ENCODE measurements at regions not wholly inside any gene's neighbourhood (a gene's known extent, or its start where the extent isn't known, plus 50 kb on each side); places are given as distances from the start of the nearest gene placed in this dataset.
A peak's percentile ranks its signal among the peaks of the same experiment; 100 is the strongest.
"Not testable (repeated sequence)": the region's sequence is repeated elsewhere in the genome, so short reads cannot be mapped to it uniquely, and the experiment has no call there.

DNA sequence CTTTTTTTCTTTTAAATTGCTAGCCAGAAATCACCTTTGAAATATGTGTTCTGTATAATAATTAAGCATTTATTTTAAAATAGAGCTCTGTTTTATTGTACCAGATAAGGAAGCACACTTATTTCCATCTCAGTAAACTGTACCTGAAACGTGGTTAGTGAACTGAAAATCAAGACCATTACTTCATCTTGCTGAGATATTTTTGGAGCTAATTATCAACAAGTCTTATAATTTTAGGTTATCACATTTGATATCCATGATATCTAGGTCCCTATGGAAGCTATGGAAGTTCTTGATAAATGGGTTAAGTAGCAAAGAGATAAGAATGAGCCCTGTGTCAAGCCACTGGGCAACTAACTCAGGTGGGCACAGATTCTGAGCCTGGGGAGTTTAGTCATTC lies 187.2 kb downstream of the NFKBIZ start:
- DNase-seq (ENCODE audit: low read depth): no peak

DNA sequence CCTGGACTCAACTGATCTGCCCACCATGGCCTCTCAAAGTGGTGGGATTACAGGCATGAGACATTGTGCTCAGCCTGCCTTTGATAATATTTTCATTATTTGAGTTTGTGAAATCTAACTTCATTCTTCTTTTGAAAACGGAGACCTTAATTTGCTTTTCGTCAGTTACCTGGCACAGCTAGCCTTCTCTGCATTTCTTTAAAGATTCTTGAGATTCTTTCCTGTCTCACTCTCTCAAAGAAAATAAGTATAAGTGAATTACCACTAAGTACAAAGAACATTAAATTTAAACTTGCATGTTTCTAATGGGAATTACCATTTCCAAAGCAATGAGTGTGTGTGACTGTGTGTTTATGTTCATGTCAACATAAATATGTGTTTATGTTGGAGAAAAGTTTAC lies 187.9 kb downstream of the NFKBIZ start:
- no peak for DNase-seq (ENCODE audit: low read depth)

DNA sequence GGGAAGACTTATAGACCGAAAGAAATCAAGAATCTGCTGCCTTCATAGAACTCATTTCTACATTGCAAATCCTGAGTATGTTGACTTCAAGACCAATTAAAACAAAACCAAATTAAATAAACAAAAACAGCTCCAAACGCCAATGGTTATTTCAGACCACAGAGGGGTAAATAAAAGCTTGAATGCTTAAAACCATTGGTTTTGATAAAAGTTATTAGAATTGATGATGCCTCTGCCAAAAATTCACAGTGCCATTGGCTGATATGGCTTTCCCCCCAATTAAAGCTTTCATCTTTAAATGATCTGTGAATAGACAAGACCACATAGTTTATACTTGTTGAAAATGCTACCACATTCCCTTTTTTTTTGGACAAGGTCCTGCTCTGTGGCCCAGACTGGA lies 188.5 kb downstream of the NFKBIZ start:
- DNase-seq (ENCODE audit: low read depth): no peak

DNA sequence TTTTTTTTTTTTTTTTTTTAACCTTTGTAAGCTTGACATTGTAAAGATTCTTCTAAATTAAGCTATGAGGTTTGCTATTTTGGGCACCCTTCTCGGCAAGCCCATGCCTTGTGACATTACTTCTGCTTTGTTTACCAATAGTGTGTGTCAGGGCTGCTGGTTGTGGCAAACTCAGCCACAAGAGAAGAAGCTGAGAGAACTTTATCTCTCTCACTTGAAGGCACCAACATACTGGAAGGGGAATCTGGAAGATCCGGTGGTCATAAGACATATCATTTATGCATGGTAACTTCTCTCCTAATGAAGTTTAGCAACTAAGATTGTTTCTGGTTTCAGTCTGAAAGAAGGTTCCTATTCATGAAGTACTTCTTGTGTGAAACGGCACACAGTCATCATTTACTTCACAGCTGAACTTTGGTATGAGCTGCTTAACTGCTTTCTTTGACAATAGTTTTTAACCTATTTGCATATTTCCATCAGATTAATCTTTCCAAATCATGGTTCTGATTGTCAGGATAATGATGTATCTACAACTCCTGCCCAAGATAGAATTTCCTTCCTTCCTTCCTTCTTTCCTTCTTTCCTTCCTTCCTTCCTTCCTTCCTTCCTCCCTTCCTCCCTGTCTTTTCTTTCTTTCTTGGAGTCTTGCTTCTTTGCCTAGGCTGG lies 189.3 kb downstream of the NFKBIZ start:
- DNase-seq (ENCODE audit: low read depth): no peak

DNA sequence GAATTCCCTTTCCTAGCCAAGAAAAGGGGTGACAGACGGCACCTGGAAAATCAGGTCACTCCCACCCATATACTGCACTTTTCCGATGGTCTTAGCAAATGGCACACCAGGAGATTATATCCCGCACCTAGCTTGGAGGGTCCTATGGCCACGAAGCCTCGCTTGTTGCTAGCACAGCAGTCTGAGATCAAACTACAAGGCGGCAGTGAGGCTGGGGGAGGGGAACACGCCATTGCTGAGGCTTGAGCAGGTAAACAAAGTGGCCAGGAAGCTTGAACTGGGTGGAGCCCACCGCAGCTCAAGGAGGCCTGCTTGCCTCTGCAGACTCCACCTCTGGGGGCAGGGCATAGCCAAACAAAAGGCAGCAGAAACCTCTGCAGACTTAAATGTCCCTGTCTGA lies 190.8 kb downstream of the NFKBIZ start:
- not testable (repeated sequence) for DNase-seq (ENCODE audit: low read depth)

DNA sequence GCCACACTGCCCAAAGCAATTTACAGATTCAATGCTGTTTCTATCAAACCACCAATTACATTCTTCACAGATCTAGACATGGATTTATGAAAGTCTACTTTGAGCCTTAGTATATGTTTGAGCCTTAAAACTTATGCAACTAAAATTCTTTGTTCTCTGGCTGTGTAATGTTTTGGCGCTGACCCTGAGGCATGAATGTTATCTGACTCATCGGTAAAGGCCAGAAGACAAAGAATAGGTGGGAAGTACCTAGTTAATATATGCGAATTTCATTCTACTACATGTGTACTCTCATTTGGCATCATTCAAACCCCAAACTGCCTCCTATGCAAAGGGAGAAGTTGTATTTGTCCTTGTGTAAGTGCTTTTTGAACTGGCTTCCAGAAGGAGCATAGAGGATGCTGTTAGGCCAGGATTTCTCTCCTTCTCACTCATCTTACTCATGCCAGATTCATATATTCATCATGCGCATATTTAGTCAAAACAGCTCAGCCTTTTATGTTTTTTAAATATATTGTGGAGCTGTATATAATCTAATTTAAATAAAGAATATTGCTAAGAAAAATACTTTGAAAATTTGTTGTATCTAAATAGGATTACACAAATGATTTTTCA lies 204.2 kb downstream of the NFKBIZ start:
- DNase-seq (ENCODE audit: low read depth): peak; percentile 16

DNA sequence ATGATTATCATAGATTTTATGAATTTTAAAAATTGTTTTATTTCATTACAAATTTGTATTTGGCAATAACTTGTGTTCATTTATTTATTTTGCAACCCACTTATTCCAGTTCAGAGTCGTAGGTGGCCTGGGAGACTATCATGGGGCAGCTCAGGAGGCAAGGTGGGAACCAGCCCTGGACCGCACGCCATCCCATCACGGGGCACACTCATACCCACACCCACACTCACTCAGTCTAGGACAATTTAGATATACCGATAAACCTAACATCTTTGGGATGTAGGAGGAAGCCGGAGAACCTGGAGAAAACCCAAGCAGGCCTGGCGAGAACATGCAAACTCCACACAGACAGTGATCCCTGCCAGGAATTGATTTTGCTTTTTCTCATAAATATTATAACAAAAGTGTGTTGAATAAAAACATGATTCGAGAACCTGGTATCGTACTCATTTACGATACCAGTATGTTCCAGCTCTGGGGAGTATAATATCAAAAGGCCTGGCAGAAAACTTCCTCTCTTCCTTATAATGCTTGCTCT lies 205.3 kb downstream of the NFKBIZ start:
- DNase-seq (ENCODE audit: low read depth): no peak

DNA sequence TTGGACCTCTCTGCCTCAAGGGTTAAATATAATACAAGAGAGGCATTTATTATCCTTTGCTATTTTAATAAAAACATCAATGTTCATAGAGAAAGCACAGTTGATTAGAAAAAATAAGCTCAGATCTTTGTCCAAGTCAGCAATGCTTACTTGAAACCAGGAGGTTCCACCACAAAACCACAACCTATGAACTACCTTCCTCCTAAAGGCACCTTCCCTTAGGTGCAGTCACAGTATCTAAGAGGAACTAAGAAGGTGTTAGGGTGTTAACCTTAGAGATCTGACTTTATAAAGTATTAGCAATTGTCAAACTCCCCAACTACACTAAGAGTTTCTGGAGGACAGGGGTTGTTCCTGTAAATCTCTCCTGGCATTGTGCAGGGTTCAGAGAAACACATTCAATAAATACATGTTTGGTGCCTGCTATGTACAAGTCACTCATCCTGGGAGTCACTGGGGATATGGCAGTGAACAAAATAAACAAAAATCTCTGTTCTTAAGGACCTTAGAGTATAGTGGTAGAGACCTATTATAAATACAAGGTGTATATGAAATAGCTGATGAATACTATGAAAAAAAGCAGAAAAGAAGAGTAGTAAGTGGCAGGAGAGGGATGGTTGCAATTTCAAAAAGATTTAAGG lies 208.6 kb downstream of the NFKBIZ start:
- no peak for DNase-seq (ENCODE audit: low read depth)

DNA sequence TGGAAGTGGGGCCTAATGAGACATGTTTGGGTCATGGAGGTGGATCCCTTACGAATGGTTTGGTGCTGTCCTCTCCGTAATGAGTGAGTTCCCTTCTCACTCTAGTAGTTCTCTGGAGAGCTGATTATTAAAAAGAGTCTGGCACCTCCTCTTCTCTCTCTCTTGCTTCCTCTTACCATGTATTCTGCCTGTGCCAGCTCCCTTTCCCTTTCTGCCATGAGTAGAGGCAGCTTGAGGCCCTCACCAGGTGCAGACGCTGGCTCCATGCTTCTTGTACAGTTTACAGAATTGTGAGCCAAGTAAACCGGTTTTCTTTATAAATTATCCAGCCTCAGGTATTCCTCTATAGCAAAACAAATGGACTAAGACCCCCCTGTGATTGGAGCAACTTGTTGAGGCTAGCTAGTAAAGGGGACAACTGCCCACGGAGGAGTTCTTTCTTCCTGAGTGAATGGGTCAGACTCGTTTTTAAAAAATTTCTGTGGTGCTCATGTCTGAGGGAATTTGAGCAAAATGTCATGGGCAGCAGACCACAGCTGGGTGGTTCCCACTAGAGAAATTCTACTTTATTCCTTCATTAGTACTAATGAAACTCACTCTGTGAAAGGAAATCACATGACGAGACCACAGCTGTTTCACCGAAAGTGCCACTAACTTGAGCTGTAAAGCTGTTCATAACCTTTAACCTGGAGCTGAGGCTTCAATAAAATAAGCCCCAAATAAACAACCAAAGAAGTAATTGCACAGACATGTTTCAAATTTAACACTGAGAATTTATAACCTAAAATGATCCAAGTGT lies 210.0 kb downstream of the NFKBIZ start:
- DNase-seq (ENCODE audit: low read depth): no peak

DNA sequence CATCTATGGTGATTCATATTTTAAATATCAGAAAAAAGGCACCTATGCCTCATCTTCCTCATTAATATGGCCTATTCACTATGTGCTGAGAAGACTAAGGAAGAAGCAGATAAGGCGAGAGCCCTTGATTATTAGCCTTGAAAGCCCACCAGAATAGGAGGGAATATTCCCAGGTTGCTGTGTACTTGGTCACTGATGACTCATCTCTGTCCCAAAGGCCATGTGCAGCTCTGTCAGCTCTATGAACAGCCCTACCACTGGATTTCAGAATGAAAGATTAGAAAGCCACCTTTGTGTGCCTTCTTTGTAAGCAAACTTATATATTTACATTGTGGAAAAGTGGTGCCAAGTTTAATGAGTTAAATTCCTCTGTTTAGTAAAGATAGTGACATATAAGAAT lies 211.5 kb downstream of the NFKBIZ start:
- no peak for DNase-seq (ENCODE audit: low read depth)

DNA sequence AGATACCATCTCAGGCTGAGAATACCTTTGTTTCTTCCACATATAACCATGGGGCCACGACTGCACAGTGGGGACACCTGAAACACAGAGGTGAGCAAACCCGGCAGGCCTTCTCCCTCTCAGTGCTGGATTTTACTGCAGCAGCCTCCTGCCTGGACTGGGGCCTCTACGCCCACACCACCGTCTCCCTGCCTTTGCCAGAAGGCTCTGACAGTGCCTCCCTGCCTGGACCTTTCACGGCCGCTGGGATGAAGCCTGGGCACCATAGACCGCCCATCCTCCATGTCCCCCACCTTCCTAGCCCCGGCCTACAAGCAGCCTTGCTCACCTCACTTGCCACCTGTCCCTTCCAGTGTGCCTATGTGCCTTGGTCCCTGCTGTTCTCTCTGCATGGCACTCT lies 214.3 kb downstream of the NFKBIZ start:
- DNase-seq (ENCODE audit: low read depth): no peak

DNA sequence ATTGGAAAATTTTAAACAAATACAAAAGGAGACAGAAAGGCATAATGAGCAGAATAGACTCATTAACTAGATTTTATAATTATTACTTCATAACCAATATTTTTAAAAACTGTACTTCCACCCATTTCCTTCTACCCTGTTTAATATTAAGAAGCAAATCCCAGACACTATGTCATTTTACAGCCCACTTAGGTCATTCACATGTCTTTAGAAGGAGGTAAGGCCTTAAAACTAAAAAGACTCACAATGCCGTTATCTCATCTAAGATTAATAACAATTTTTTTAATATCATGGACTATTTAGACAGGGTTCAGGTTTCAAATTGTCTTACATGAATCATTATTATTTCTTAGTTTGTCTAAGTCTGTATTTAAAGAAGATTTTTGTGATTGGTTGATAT lies 217.2 kb downstream of the NFKBIZ start:
- DNase-seq (ENCODE audit: low read depth): no peak

DNA sequence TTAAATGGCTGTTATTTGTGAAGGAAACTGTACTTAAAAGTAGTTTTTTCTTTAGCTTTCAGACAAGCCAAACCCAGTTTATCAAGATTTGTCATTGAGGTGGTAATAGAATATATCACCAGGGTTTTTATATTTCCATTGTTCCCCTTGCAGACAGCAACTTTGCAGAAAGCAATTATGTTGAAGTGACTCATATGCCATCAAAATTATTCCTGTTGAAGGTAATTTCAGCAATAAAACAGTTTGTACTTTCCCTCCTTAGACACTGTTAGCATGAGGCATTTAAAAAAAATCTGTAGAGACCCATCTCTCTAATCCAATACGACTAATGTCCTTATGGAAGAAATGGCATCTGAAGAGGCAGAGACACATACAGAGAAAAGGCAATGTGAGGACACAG lies 219.0 kb downstream of the NFKBIZ start:
- no peak for DNase-seq (ENCODE audit: low read depth)

DNA sequence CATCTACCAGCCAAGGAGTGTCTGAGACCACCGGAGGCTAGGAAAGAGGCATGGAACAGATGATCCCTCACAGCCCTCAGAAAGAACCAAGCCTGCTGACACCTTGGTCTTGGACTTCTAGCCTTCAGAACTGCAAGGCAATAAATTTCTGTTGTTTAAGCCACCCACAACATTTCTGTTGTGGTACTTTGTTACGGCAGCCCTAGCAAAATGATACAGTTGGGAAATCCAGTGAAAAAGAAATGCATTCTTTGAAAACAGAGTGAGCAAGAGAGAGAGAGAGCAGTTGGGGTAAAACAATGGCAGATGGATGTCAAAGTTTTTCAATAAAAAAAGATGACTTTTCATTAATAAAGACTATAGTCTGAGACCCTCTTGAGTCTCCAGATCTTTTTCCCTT lies 219.4 kb downstream of the NFKBIZ start:
- DNase-seq (ENCODE audit: low read depth): no peak

DNA sequence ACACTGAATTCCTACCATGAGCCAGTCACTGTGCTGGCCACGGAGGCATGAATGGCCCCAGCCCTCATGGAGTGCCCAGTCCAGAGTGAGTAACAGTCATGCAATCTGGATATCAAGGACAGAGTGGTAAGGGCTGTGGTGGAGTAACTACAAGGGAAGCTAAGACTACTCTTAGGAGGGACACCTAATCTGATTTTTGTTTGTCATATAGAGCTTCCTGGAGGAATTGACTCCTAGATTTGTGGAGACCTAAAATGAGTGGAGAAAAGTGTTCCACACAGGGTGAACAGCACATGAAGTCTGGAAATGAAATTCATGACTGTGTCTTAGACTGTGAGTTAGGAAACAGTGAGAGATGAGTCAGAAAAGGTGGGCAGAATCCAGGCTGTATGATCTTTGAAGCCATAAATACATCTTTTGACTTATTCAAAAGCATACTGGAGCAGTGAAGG lies 219.9 kb downstream of the NFKBIZ start:
- DNase-seq (ENCODE audit: low read depth): peak; percentile 52

DNA sequence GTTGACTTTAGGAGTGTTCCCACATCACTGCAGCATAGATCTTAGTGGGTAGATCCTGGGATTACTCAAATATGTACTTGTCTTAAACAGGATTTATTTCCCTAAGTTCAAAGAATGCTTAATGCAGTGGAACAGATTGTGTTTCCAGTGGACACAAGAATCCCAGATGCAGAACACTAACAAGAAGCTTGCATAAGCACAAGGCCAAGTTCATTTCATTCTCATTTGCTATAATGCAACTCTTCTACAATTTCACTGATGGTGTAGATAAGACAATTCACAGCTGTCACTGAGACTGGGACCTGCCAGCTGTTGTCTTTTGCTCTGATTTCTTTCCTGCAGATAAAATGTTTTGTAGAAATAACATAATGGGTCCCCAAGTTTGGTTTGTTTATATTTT lies 225.6 kb downstream of the NFKBIZ start:
- DNase-seq (ENCODE audit: low read depth): no peak

DNA sequence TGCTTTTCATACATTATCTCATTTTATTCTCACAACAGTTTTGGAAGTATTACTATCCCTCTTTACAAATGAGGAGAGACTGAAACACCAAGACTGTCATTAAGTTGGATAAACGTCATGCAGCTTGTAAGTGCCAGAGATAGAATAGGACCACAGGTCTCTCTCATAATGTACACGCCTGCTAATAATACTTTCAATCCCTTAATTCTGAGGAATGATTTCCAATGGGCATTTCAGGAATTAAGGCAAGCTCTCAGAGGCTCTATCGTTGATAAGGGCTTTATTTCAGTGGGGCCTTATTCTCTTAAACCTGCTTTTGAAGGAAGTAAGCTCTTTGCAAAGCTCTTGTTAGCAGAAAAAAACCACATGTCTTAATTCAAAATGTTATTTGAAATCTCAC lies 229.1 kb downstream of the NFKBIZ start:
- DNase-seq (ENCODE audit: low read depth): no peak

DNA sequence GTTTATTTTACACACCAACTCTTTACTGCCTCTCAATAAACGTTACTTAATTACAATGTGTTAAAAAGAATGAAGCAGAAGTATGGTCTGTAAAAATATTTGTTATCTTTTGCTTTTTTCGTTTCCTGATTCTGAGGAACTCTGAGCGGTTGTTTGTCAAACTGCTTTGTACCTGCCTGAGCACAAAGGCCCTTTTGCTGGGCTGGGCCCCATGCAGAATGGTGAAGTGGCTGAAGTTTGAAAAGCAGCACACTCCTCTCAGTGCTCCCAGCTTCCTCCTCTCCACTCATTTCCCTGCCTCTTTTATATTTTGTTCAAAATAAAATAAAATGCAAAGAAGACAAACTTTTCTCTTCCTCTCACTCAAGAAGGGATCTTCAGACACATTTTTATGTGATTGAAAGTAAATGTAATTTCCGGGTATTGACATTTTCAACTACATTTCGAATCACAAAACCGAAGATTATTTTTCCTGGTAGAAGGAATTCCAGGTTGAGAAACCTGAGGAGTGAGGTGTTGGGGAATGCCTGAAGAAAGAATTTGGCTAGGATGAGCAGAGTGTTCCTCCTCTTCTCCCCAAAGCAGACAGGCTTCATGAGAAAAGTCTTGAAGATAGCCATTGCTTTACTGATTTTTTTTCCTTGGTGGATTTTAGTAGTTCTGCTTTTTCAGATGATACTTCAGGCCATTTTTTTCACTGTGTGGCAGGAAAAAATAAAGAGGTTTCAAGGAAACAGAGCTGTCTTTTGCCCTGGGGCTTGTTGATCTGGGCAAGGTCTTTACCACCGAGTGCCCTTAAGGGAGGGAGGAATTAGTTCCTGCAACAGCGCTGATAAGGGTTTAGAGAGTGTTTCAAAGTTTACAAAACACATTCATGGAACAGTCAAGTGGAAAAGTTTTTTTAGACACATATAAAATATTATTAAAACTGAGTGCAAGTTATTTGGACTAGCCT lies 229.8 kb downstream of the NFKBIZ start:
- no peak for DNase-seq (ENCODE audit: low read depth)

DNA sequence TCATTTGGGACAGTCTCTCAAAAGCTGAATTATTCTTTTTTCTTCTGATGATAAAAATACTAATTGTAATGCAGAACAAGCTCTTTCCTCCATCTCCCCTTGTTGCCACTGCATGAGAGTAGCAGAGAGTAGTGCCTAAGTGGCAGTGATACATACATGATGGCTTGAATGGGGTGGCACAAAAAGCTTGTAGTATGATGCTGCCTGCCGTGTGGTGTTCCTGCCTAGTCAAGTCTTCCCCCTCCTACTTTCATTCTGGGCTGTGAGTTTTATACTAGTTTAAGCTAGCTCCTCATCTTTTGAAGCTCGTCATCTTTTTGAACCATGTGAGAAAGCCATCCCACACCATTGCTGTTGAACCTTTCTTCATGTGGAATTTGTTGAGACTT lies 230.5 kb downstream of the NFKBIZ start:
- no peak for DNase-seq (ENCODE audit: low read depth)

DNA sequence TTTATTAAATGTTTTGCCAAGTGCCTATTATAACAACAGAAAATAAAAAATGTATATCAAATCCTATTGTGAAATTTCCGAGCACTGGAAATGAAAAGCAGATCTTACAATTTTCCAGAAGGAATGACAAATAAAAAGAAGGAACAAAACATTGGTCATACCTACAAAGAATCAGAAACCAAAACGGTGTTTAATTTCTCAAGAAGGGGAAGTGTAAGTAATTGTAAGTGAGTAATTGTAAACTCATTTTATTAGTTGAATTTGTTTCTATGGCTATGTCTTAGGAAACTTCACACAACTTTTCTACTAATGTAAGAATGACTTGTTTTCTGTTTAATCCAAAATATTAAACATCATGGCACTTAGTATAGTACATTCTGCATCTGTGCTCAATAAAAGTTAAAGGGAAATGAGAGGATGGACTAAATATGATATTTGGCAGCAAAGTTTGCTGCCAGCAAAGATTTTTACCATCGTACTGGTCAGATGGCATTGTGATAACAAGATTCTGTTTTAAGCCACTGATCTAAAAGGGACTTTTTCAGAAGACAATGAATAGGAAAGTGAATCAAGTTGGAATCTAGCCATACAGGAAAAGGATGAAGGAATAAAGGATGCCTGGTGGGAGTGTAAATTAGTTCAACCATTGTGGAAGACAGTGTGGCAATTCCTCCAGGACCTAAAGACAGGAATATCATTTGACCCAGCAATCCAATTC lies 232.4 kb downstream of the NFKBIZ start:
- DNase-seq (ENCODE audit: low read depth): no peak

DNA sequence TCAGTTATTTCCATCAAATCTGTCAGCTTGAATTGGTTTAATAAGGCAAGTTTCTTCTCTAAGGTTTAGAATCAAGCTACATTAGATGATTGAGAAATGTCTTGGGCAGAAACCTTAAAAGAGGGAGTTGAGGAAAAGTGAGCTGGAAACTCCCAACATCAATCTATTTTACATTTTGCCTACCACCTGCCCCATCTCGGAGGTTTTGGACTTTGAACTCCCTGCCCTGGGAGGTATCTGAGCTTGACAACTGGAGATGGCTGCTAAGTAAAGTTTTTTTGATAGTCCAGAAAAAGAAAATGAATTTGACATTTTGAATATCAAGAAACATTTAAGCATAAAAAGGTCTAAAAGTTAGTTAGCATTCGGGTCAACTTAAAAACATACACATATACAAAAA lies 234.2 kb downstream of the NFKBIZ start:
- no peak for DNase-seq (ENCODE audit: low read depth)

All from fibroblast of the conjunctiva (primary cell).